Right forelimb (tissue), 1 donor: ENCODE measurements at regions not wholly inside any gene's neighbourhood (a gene's known extent, or its start where the extent isn't known, plus 50 kb on each side); places are given as distances from the start of the nearest gene placed in this dataset.

Experiments used
- DNase-seq: peaks from one replicate; pipeline ENCODE4 v3.0.0-alpha.2; 2018

- DNase-seq = no peak
Observed at GRCh38 chr14:87217023-87217422, 776.0 kb downstream of the GALC start.

DNA sequence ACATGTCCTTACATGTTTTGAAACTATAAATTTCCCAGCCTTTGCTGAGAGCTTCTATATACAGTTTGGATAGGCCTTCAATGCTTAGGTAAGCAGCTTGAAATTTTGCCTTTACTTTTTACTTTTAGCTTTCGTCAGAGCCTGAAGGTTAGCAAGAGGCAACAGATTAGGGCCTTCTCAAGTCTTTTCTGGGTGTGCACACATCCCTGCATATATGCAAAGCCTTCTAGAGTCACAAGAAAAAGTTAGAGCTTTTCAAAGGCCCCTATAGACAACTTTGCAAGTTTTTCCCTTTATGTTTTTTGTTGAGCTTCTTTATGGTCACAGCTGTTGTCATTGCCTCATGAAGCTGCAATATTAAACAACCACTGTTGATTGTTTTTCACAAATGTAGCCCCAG, 778.4 kb downstream of the GALC start:
- no peak for DNase-seq

GRCh38 chr14:87207756-87208155, 785.2 kb downstream of the GALC start:
- DNase-seq = no peak

- DNase-seq = no peak
Observed at GRCh38 chr14:87205811-87206210, 787.2 kb downstream of the GALC start.

- no peak for DNase-seq
Observed at GRCh38 chr14:87203346-87203745, 789.6 kb downstream of the GALC start.

DNA sequence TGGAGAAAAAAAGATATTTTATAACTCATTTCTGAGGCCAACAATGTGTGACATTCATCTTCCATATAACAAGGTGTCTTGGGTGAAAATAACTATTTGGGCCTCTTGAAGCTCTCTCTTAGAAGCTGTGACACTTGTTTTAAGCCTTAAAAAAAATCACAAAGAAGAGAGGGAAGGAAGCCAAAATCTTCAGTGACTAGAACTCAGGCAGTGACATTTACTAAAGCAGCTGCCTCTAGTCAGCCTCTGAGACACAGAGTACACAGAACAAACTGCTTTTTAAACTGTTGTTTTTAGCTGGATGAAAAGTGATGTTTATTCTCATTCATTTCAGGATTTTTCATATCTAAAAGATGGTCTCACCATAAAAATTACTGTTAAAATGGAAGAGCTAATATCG, 793.6 kb downstream of the GALC start:
- DNase-seq = no peak

- no peak for DNase-seq
Observed at GRCh38 chr14:87196436-87196835, 796.5 kb downstream of the GALC start.

- DNase-seq = no peak
Observed at GRCh38 chr14:87187786-87188185, 805.2 kb downstream of the GALC start.

GRCh38 chr14:87186737-87187136, 806.2 kb downstream of the GALC start:
- DNase-seq = no peak

- no peak for DNase-seq
Observed at GRCh38 chr14:87185961-87186560, 806.9 kb downstream of the GALC start.

- no peak for DNase-seq
Observed at GRCh38 chr14:87184180-87184579, 808.8 kb downstream of the GALC start.

GRCh38 chr14:87181288-87181687, 811.7 kb downstream of the GALC start:
- no peak for DNase-seq

GRCh38 chr14:87179936-87180335, 813.0 kb downstream of the GALC start:
- DNase-seq = no peak

DNA sequence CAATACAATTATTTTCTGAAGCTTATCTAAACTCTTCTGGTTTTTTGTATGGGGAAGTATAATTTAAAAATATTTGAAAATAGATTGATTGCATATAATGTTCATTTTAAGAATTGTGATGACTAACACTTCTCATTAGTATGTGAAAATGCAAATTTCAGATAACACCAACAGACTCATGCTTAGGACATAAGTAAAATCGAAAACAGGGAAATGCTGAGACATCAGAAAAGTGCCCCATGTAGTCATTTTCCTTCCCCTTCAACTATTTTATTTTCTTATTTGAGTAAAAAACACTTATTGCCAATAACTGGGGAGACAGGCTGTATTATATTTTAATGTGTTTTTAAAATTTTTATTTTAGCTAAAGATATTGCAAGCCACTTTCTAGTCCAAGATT, 814.7 kb downstream of the GALC start:
- DNase-seq = no peak

GRCh38 chr14:87175175-87175574, 817.8 kb downstream of the GALC start:
- DNase-seq = no peak

GRCh38 chr14:87171141-87171540, 821.8 kb downstream of the GALC start:
- no peak for DNase-seq

- DNase-seq = no peak
Observed at GRCh38 chr14:87170179-87170578, 822.8 kb downstream of the GALC start.

DNA sequence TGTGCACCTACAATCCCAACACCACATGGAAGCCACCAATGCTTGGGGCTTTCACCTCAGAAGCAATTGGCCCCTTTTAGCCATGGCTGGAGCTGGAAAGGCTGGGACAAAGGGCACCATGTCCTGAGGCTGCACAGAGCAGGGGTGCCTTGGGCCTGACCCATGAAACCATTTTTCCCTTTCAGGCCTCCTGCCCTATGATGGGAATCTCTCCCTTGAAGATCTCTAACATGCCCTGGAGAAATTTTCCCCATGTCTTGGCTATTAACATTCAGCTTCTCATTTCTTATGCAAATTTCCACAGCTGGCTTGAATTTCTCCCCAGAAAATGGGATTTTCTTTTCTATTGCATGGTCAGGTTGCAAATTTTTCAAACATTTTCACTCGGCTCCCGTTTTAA, 823.6 kb downstream of the GALC start:
- DNase-seq = no peak

- DNase-seq = no peak
Observed at GRCh38 chr14:87161502-87161901, 831.5 kb downstream of the GALC start.

DNA sequence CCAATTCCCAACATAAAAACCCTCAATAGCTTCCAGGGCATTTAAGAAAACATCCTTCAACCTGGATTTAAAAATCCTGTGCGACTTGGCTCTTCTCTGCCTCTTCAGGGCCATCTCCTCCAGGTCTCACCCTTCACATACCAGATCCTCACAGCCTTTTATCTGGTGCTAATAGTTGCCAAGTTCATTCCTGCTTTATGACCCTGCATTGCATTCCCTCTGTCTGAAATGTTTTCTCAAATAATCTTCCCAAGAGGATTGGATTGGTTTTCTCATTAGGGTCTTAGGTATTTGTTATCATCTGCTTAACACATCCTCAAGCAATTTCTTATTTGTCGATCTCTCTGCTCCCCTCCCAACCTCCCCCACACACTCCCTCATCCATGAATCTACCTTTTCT, 832.0 kb downstream of the GALC start:
- no peak for DNase-seq

- DNase-seq = no peak
Observed at GRCh38 chr14:87158283-87158682, 834.7 kb downstream of the GALC start.

DNA sequence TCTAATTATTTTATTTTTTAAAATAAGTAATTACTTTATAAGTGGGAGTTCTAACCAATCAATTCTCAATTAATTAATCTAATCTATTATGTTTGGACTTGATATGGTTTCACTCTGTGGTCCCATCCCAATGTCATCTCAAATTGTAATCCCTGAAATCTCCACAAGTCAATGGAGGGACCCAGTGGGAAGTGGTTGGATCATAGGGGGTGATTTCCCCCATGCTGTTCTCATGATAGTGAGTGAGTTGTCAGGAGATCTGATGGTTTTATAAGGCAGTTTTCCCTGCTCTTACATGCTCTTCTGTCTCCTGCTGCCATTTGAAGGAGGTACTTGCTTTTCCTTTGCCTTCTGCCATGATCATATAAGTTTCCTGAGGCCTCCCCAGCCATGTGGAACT, 836.1 kb downstream of the GALC start:
- no peak for DNase-seq

GRCh38 chr14:87155856-87156488, 837.0 kb downstream of the GALC start:
- DNase-seq = no peak

DNA sequence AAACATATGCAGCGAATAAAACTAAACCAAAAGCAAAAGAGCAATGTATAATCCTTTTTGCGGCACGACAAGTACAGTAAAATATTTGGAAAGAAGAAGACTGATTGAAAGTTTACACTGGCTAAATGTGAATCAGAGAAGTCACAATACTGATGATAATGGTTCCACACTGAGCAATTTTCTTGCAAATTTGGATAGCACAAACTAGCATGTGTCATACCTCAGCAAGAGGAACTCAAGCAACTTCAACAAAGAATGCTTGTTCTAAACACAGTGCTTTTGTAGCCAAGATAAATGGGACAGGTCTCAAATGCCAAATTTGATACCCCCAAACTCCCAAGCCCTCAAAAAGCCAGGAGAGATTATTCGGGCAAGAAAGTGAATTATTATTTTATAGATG, 839.1 kb downstream of the GALC start:
- DNase-seq = no peak

DNA sequence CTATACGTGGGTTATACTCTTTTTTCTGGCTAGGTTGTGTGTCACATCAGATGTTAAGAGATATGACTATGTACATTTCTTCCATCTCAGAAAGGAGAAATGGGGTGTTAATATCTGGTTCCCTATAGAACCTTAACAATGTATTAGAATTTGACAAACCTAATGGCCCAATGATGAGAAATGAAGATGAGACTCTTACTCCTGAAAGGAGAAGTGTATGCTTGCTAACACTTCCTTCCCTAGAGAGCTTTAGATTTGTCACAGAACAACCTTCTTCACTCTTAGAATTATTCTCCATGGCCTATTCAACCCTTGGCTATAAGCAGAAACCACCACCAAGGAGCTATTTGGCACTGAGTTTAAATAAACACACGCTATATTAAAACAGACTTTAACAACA, 839.6 kb downstream of the GALC start:
- DNase-seq = no peak
